A673 (cell line): ENCODE measurements at regions not wholly inside any gene's neighbourhood (a gene's known extent, or its start where the extent isn't known, plus 50 kb on each side); places are given as distances from the start of the nearest gene placed in this dataset.

ENCODE experiments used
- EZH2 ChIP-seq: fragments of 200-600 bp; sonication (generic); IDR thresholded peaks from 2 replicates; pipeline ENCODE4 v1.6.1; 2017; ENCODE audit warnings: borderline replicate concordance, low read depth, mild to moderate bottlenecking, mixed read lengths, antibody characterized with exemption, low read length; ENCODE audit not compliant: poor library complexity, severe bottlenecking
- TF ChIP-seq, protein P1 (sequence below): fragments of 300-800, 200-600 bp; sonication (generic); conservative IDR thresholded peaks from 2 replicates; pipeline ENCODE4 v1.5.1; 2017; ENCODE audit warnings: low read depth, mild to moderate bottlenecking, antibody characterized with exemption, low read length, moderate library complexity, mixed read lengths

DNA sequence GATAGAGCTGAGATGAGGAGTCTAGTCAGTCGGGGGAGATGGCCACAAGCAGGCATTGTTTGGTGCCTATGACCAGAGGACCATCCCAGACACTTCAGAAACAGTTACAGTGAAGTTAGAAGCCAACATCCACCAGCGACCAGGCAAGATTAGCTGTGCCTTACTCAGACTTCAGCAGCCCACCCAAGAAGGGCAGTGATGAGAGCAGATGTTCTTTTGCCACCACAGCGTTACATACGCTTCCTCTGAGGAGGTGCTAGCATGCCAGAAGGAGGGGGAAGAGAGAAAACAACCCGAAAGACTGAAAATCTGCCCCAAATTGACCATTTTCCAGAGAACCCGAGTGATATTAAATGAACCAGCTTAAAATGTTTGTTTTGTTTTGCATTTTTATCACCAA is 186.8 kb downstream of the PRL start:
- TF ChIP-seq, protein P1, sequence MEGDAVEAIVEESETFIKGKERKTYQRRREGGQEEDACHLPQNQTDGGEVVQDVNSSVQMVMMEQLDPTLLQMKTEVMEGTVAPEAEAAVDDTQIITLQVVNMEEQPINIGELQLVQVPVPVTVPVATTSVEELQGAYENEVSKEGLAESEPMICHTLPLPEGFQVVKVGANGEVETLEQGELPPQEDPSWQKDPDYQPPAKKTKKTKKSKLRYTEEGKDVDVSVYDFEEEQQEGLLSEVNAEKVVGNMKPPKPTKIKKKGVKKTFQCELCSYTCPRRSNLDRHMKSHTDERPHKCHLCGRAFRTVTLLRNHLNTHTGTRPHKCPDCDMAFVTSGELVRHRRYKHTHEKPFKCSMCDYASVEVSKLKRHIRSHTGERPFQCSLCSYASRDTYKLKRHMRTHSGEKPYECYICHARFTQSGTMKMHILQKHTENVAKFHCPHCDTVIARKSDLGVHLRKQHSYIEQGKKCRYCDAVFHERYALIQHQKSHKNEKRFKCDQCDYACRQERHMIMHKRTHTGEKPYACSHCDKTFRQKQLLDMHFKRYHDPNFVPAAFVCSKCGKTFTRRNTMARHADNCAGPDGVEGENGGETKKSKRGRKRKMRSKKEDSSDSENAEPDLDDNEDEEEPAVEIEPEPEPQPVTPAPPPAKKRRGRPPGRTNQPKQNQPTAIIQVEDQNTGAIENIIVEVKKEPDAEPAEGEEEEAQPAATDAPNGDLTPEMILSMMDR = no peak
- no peak for TF ChIP-seq EZH2
